ENCODE measurements at regions not wholly inside any gene's neighbourhood (a gene's known extent, or its start where the extent isn't known, plus 50 kb on each side); places are given as distances from the start of the nearest gene placed in this dataset.

- no peak overlapping the region for H3K4me2 ChIP-seq (ENCODE audit: low read depth, low read length, poor library complexity, severe bottlenecking)
- no peaks in the 10 kb centered on the region for H4K20me1 ChIP-seq (ENCODE audit: low read depth, low read length)
- no peak overlapping the region for H3K9ac ChIP-seq (ENCODE audit: low read length)
- no peak for TF ChIP-seq EZH2phosphoT487 (conservative IDR thresholded peaks at IDR 0.05; ENCODE audit: low read length)
- H3K36me3 ChIP-seq (ENCODE audit: low read length): no peaks in the 10 kb centered on the region
- H2AFZ ChIP-seq (ENCODE audit: low read depth, low read length, severe bottlenecking): no peak overlapping the region
- H3K4me3 ChIP-seq (ENCODE audit: insufficient read depth, low read length, poor library complexity, severe bottlenecking): no peak overlapping the region
- H3K9me2 ChIP-seq (replicated peaks; ENCODE audit: insufficient read depth, low read length): no peaks in the 10 kb centered on the region
- H3K27ac ChIP-seq (ENCODE audit: low read depth, low read length): no peak overlapping the region
- no peaks in the 10 kb centered on the region for H3K27me3 ChIP-seq (ENCODE audit: low read length)
- H3K79me2 ChIP-seq (ENCODE audit: insufficient read depth, low read length): no peaks in the 10 kb centered on the region
- no peaks in the 10 kb centered on the region for H3F3A ChIP-seq (ENCODE audit: insufficient read depth)
- peaks cover 19% of the 10 kb centered on the region; the same call in 1 of the 2 replicates for H3K9me3 ChIP-seq (ENCODE audit: insufficient read depth, low read length)
Observed at GRCh38 chr7:16951483-16952080, 69.8 kb upstream of the AGR3 start.

DNA sequence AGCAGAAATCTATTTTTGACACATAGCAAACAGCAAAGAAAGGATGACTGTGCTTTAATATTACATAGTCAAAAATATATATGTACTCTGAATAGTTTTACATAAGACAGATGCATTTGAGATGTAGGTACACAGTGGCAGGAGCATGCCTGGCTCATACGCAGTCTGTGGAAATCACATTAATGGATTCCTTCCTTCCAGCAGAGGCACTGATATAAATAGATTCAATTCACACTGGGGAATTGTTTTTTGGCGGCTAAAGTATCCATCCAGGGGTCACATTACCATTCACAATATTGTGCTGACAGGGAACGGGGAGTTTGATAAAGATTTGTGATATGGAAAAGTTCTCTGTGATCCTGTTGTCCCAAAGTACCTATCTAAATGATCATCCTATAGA lies 72.5 kb upstream of the AGR3 start:
- Histone ChIP-seq H3K36me3 (ENCODE audit: low read length) (no peaks in the 10 kb centered on the region), H3K4me2 (ENCODE audit: low read depth, low read length, poor library complexity, severe bottlenecking) (no peak overlapping the region), H3K27ac (ENCODE audit: low read depth, low read length) (no peak overlapping the region), H4K20me1 (ENCODE audit: low read depth, low read length) (no peaks in the 10 kb centered on the region), H3K27me3 (ENCODE audit: low read length) (no peaks in the 10 kb centered on the region), H3K9ac (ENCODE audit: low read length) (no peak overlapping the region), H2AFZ (ENCODE audit: low read depth, low read length, severe bottlenecking) (no peak overlapping the region), H3K79me2 (ENCODE audit: insufficient read depth, low read length) (no peaks in the 10 kb centered on the region), H3K4me3 (ENCODE audit: insufficient read depth, low read length, poor library complexity, severe bottlenecking) (no peak overlapping the region), H3F3A (ENCODE audit: insufficient read depth) (no peaks in the 10 kb centered on the region), H3K9me3 (ENCODE audit: insufficient read depth, low read length) (0 out of 2 replicates have a peak, but pooled peaks cover 7% of the 10 kb centered on the region), H3K9me2 (replicated peaks; ENCODE audit: insufficient read depth, low read length) (no peaks in the 10 kb centered on the region)
- TF ChIP-seq CTCF (IDR thresholded peaks at IDR 0.05; ENCODE audit: insufficient read depth, low read length, poor library complexity, severe bottlenecking) (no peak), EZH2phosphoT487 (conservative IDR thresholded peaks at IDR 0.05; ENCODE audit: low read length) (no peak)

DNA sequence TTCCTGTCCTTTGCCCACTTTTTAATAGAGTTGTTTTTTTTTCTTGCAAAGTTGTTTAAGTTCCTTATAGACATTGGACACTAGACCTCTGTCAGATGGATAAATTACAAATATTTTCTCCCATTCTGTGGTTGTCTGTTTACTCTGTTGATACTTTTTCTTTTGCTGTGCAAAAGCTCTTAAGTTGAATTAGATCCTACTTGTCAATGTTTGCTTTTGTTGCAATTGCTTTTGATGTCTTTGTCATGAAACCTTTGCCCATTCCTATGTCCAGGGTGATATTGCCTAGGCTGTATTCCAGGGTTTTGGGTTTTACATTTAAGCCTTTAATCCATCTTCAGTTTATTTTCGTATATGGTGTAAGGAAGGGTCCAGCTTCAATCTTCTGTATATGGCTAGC lies 76.9 kb upstream of the AGR3 start:
- Histone ChIP-seq H3K27ac (ENCODE audit: low read depth, low read length) (no peak overlapping the region), H3K9me3 (ENCODE audit: insufficient read depth, low read length) (no peaks in the 10 kb centered on the region), H4K20me1 (ENCODE audit: low read depth, low read length) (no peaks in the 10 kb centered on the region), H3K4me3 (ENCODE audit: insufficient read depth, low read length, poor library complexity, severe bottlenecking) (no peak overlapping the region), H3F3A (ENCODE audit: insufficient read depth) (no peaks in the 10 kb centered on the region), H3K79me2 (ENCODE audit: insufficient read depth, low read length) (no peaks in the 10 kb centered on the region), H2AFZ (ENCODE audit: low read depth, low read length, severe bottlenecking) (no peak overlapping the region), H3K9me2 (replicated peaks; ENCODE audit: insufficient read depth, low read length) (no peaks in the 10 kb centered on the region), H3K9ac (ENCODE audit: low read length) (no peak overlapping the region), H3K4me2 (ENCODE audit: low read depth, low read length, poor library complexity, severe bottlenecking) (no peak overlapping the region), H3K36me3 (ENCODE audit: low read length) (no peaks in the 10 kb centered on the region), H3K27me3 (ENCODE audit: low read length) (no peaks in the 10 kb centered on the region; the same call in 1 of the 2 replicates)
- TF ChIP-seq CTCF (IDR thresholded peaks at IDR 0.05; ENCODE audit: insufficient read depth, low read length, poor library complexity, severe bottlenecking) (no peak), EZH2phosphoT487 (conservative IDR thresholded peaks at IDR 0.05; ENCODE audit: low read length) (no peak)

DNA sequence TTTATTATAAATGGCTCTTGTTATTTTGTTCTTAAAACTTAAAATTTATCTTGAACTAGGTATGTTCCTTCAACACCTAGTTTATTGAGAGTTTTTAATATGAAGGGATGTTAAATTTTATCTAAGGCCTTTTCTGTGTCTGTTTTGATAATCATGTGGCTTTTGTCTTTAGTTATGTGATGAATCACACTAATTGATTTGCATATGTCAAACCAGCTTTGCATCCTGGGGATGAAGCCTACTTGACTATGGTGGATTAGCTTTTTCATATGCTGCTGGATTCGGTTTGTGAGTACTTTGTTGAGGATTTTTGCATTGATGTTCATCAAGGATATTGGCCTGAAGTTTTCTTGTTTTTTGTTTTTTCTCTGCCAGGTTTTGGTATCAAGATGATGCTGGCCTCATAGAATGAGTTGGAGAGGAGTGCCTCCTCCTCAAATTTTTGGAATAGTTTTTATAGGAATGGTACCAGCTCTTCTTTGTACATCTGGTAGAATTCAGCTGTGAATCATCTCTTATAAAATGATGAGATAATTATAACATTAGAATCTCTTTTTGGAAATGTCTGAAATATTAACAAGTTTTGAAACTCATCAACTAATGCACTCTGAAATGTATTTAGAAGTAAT lies 78.7 kb upstream of the AGR3 start:
- no peaks in the 10 kb centered on the region for H3K9me2 ChIP-seq (replicated peaks; ENCODE audit: insufficient read depth, low read length)
- H3K27me3 ChIP-seq (ENCODE audit: low read length): no peaks in the 10 kb centered on the region; the same call in 1 of the 2 replicates
- TF ChIP-seq CTCF (IDR thresholded peaks at IDR 0.05; ENCODE audit: insufficient read depth, low read length, poor library complexity, severe bottlenecking) (no peak), EZH2phosphoT487 (conservative IDR thresholded peaks at IDR 0.05; ENCODE audit: low read length) (no peak)
- no peak overlapping the region for H3K4me3 ChIP-seq (ENCODE audit: insufficient read depth, low read length, poor library complexity, severe bottlenecking)
- no peaks in the 10 kb centered on the region for H4K20me1 ChIP-seq (ENCODE audit: low read depth, low read length)
- H3K36me3 ChIP-seq (ENCODE audit: low read length): no peaks in the 10 kb centered on the region
- H3K27ac ChIP-seq (ENCODE audit: low read depth, low read length): no peak overlapping the region
- no peak overlapping the region for H3K4me2 ChIP-seq (ENCODE audit: low read depth, low read length, poor library complexity, severe bottlenecking)
- no peak overlapping the region for H2AFZ ChIP-seq (ENCODE audit: low read depth, low read length, severe bottlenecking)
- no peaks in the 10 kb centered on the region for H3F3A ChIP-seq (ENCODE audit: insufficient read depth)
- H3K9me3 ChIP-seq (ENCODE audit: insufficient read depth, low read length): no peaks in the 10 kb centered on the region
- H3K79me2 ChIP-seq (ENCODE audit: insufficient read depth, low read length): no peaks in the 10 kb centered on the region
- H3K9ac ChIP-seq (ENCODE audit: low read length): no peak overlapping the region
